ENCODE measurements at regions not wholly inside any gene's neighbourhood (a gene's known extent, or its start where the extent isn't known, plus 50 kb on each side); places are given as distances from the start of the nearest gene placed in this dataset.
A peak's percentile ranks its signal among the peaks of the same experiment; 100 is the strongest.

DNA sequence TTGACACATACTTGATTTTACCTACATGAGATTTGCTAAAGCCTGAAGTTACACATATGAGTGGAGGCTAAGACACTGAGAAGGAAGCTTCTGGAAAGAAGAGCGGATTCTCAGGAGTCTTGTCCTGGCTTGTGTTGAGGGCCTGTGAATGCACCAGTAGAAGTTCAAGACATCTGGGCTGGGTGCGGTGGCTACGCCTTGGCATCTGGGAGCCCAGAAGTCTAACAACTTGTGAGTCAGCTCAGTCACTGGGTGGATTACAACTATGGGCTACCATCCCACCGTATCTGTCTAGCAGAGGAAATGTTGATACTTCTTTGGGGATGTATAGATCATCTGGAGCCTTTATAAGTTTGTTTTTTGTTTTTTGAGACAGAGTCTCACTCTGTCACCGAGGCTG lies 375.6 kb upstream of the SMIM31 start:
- DNase-seq (ENCODE audit: low spot score), result no peak
- H3K27ac ChIP-seq, result no peak overlapping the region
- no peak overlapping the region for H3K4me3 ChIP-seq
- TF ChIP-seq, protein P1, sequence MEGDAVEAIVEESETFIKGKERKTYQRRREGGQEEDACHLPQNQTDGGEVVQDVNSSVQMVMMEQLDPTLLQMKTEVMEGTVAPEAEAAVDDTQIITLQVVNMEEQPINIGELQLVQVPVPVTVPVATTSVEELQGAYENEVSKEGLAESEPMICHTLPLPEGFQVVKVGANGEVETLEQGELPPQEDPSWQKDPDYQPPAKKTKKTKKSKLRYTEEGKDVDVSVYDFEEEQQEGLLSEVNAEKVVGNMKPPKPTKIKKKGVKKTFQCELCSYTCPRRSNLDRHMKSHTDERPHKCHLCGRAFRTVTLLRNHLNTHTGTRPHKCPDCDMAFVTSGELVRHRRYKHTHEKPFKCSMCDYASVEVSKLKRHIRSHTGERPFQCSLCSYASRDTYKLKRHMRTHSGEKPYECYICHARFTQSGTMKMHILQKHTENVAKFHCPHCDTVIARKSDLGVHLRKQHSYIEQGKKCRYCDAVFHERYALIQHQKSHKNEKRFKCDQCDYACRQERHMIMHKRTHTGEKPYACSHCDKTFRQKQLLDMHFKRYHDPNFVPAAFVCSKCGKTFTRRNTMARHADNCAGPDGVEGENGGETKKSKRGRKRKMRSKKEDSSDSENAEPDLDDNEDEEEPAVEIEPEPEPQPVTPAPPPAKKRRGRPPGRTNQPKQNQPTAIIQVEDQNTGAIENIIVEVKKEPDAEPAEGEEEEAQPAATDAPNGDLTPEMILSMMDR (IDR thresholded peaks at IDR 0.05), result no peak

DNA sequence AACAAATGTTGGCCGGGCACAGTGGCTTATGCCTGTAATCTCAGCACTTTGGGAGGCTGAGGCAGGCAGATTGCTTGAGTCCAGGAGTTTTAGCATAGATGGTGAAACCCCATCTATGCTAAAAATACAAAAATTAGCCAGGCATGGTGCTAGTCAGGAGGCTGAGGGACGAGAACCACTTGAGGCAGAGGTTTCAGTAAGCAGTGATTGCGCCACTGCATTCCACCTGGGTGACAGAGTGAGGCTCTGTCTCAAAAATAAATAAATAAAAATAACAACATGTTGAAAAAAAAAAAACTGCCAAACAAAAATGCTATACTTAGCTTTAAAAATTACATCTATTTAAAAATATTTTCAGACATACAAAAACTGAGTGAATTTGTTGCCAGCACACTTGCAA lies 374.2 kb upstream of the SMIM31 start:
- no peak overlapping the region for H3K4me3 ChIP-seq
- no peak for DNase-seq (ENCODE audit: low spot score)
- no peak overlapping the region for H3K27ac ChIP-seq
- TF ChIP-seq, protein P1 (IDR thresholded peaks at IDR 0.05), result no peak

GRCh38 chr4:164381859-164382258 lies 372.1 kb upstream of the SMIM31 start:
- Histone ChIP-seq H3K4me3 (no peak overlapping the region), H3K27ac (no peak overlapping the region)
- DNase-seq (ENCODE audit: low spot score), result no peak
- TF ChIP-seq, protein P1 (IDR thresholded peaks at IDR 0.05), result no peak

- DNase-seq (ENCODE audit: low spot score), result no peak
- Histone ChIP-seq H3K27ac (no peak overlapping the region), H3K4me3 (peak overlapping the region; percentile 62)
- TF ChIP-seq, protein P1 (IDR thresholded peaks at IDR 0.05), result no peak
These were observed 370.9 kb upstream of the SMIM31 start for GRCh38 chr4:164383058-164383357.

- TF ChIP-seq, protein P1 (IDR thresholded peaks at IDR 0.05), result no peak
- Histone ChIP-seq H3K27ac (no peak overlapping the region), H3K4me3 (peak overlapping the region; percentile 62)
- DNase-seq (ENCODE audit: low spot score), result peak; percentile 69
These were observed 370.3 kb upstream of the SMIM31 start for GRCh38 chr4:164383358-164384220.

GRCh38 chr4:164384416-164384815 lies 369.5 kb upstream of the SMIM31 start:
- Histone ChIP-seq H3K4me3 (no peak overlapping the region), H3K27ac (no peak overlapping the region)
- TF ChIP-seq, protein P1 (IDR thresholded peaks at IDR 0.05), result no peak
- DNase-seq (ENCODE audit: low spot score), result no peak

GRCh38 chr4:164396439-164396838 lies 357.5 kb upstream of the SMIM31 start:
- TF ChIP-seq, protein P1 (IDR thresholded peaks at IDR 0.05), result no peak
- Histone ChIP-seq H3K27ac (no peak overlapping the region), H3K4me3 (no peak overlapping the region)
- DNase-seq (ENCODE audit: low spot score), result no peak

Measured in coronary artery (tissue), 2 donors.